Choroid plexus epithelial cell (primary cell): ENCODE measurements at regions not wholly inside any gene's neighbourhood (a gene's known extent, or its start where the extent isn't known, plus 50 kb on each side); places are given as distances from the start of the nearest gene placed in this dataset.

Experiments
- DNase-seq: peaks from one replicate; pipeline ENCODE4 v3.0.0-alpha.2; 2010; ENCODE audit warnings: low read depth
- H3K4me3 ChIP-seq: 2 replicates; pipeline ENCODE4 v1.5.1; 2011; ENCODE audit warnings: low read depth, mild to moderate bottlenecking, control low read depth, low read length, moderate library complexity
- TF ChIP-seq, protein P1 (sequence below): conservative IDR thresholded peaks from 2 replicates; pipeline ENCODE4 v1.5.1; 2011; ENCODE audit warnings: low read depth, mild to moderate bottlenecking, control low read depth, inconsistent platforms, low read length, moderate library complexity

DNA sequence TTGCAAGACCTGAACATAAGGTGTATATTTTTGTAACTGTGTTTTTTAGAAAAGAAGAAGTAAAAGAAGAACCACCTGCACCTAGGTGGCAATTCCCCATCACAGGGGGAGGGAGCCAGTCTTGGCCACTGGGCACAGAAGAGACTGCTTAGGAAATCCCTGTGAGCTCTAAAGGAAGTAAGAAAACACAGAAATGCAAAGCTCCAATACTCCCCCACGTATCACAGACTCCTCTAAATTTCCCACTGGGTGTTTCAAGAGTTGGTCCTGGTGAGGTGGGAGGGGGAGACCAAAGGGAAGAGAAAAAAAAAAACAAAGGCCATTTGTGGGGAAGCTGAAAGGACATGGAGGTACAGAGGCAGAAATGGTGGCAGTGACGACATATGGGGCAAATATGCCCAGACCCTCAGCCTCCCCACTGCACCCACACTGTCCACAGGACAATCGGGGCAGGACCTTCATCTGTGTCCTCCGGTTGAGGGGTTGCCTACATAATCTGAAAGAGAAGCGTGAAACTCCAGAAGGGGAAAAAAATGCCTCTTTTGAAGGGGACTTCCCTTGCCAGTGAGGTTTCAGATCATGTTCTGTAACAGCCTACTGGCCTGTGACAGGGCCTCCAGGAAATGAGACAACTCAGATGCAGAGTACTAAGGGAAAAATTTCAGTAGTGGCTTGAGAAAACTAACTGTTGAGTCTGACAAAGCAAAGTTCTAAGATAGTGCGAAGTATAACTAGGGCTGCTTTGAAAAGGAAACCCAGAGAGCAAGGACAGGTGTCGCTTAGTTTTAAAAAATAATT is 226.2 kb upstream of the MARCKS start:
- peak; percentile 88 for DNase-seq
- H3K4me3 ChIP-seq: no peak overlapping the region
- TF ChIP-seq, protein P1, sequence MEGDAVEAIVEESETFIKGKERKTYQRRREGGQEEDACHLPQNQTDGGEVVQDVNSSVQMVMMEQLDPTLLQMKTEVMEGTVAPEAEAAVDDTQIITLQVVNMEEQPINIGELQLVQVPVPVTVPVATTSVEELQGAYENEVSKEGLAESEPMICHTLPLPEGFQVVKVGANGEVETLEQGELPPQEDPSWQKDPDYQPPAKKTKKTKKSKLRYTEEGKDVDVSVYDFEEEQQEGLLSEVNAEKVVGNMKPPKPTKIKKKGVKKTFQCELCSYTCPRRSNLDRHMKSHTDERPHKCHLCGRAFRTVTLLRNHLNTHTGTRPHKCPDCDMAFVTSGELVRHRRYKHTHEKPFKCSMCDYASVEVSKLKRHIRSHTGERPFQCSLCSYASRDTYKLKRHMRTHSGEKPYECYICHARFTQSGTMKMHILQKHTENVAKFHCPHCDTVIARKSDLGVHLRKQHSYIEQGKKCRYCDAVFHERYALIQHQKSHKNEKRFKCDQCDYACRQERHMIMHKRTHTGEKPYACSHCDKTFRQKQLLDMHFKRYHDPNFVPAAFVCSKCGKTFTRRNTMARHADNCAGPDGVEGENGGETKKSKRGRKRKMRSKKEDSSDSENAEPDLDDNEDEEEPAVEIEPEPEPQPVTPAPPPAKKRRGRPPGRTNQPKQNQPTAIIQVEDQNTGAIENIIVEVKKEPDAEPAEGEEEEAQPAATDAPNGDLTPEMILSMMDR: no peak

DNA sequence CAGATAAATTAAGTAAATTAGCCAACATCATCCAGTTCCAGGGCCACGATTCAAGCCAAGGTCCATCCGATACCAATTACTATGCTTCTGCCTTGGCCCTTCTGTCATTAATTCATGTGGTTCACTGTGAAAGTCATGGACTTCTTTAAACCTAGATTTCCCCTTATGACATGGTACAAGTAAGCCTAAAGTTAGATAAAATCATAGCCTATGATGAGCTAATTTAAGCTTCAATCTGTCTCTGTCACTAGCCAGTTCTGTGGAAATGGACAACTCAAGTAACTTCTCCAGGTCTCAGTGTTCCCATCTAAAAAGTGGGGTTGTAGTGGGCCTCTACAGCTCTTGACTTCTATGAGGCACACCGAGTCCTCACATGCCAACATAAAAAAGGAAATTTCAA is 225.5 kb upstream of the MARCKS start:
- no peak for DNase-seq

DNA sequence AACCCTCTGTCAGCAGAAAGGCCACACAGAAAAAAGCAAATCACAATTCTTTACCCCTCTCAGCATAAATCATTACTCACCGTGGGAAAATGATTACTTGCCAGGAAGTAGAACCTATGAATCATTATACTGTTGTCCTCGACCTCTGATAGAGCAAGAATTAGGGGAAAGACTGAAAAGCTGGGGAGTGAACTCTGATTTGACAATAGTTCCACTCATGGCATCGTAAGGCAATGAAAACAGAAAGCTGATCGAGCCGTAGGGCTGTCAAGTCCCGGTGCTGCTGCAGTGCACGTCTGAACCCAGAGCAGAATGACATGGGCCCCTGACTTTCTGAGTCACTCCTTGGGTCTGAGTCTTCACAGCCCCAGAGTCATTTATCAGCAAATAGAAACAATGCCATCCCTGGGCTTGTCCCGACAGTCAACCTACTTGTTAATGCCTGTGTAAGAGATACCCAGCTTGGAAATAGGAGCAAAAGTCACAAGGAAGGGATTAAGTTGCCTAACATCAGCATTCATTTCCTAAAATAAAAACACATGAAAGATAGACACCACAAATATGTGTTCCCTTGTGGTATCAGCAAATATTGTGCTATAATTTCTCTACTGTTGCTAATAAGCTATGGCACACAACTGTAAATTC is 224.8 kb upstream of the MARCKS start:
- H3K4me3 ChIP-seq: peak overlapping the region; percentile 19
- peak; percentile 94 for DNase-seq
- TF ChIP-seq, protein P1: no peak

More for the DNA sequence above, 225.5 kb upstream of the MARCKS start:
- TF ChIP-seq, protein P1: no peak
- H3K4me3 ChIP-seq: no peak overlapping the region

DNA sequence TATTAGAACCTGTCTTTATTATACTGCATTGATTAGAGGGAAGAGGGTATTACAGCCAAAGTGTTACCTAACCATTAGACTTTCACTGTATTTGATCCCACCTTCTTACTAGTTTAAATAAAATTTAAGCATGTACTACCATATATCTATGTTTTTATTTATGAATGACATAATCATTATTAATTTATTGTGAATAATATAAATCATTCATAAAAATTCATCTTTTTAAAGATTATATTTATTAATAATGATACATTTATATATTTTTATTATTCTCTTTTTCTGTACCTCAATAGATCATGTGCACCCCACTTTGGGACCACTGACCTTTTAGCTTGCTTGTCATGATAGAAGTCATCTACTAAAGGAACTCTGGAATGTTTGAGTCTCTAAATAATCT is 223.5 kb upstream of the MARCKS start:
- TF ChIP-seq, protein P1: no peak
- no peak for DNase-seq
- H3K4me3 ChIP-seq: no peak overlapping the region

DNA sequence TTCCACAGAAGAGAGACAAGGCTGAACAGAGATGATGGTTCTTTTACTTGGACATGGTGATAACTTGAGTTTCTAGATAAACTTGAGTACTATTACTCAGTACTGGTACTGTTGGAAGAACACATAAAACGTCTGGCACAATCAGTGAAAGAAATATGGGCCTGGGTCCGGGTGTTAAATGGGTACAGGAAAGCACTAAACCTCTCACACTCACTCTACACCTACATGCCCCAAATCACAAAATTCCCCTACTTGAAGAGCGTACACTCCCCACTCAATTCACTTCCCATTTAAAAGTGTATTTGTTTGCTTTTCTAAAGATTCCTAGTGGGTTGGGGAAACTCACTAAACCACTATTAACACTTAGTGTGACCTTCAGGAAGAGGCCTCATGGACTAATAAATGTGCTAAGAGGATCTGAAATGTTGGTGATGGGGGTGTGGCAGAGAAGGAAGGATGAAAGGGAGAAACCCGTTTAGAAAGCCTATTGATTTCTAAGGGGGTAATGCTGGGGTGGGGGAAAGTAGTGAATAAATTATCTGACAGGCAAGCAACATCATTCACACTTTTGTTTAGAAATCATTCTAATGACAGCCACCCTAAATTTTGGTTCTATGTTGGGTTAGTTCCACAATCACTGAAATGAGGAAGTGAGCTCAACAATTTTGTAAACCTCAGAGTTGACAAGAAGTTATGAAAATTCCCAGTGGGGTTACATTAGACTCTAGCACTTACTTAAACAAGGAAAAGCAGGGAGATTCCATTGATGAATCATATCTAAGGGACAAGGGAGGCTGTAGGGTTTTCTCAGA is 222.6 kb upstream of the MARCKS start:
- TF ChIP-seq, protein P1: no peak
- peak; percentile 77 for DNase-seq
- H3K4me3 ChIP-seq: no peak overlapping the region

DNA sequence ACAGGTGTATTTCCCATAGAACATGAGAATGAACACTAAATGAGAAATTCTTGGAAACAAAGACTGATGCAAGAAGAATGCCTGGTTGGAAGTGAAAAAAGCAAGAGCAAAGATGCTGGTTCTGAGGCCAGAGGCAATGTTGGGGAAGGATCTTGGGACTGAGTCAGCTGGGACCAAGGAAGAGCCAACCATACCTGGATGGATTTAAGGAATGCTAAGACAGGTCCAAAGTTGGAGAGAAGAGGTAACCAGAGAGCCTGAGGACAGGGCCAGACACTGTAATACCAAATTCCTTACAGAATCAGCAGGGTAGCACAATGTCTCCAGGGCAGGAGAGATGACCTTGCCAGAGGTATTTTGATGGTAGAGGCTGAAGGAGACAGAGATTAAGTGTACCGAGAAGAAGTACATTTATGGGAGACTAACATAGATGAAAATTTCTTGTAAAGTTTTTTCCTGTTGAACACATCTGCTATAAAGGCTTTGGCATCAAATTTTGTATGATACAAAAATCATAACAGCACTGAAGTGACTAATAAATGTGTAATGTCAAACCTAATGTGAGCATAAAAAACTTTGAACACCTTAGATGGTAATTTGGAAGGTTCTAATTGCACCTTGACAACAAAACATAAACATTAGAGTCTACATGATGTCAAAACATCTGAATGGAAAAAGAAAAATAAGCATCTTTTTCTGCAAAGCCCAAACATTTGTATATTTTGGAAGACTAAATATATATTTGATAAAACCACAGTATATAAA is 221.7 kb upstream of the MARCKS start:
- no peak overlapping the region for H3K4me3 ChIP-seq
- TF ChIP-seq, protein P1: no peak
- no peak for DNase-seq
